K562 (cell line): ENCODE measurements at regions not wholly inside any gene's neighbourhood (a gene's known extent, or its start where the extent isn't known, plus 50 kb on each side); places are given as distances from the start of the nearest gene placed in this dataset.

ENCODE experiments used
- CBX3 ChIP-seq, 2 experiments: IDR thresholded peaks; 1 replicate in 1 of 2; 2 replicates in 1 of 2; pipeline ENCODE4 v1.6.1; 2012; ENCODE audit warnings: inconsistent platforms in 2 of 2, low read length in 2 of 2, borderline replicate concordance in 1 of 2, control low read depth in 1 of 2
- CEBPB ChIP-seq: fragments of 450-650 bp; IDR thresholded peaks from 2 replicates; pipeline ENCODE4 v1.6.1; 2016; ENCODE audit warnings: missing genetic modification characterization, missing compliant biosample characterization
- MEF2D ChIP-seq: conservative IDR thresholded peaks from 2 replicates; pipeline ENCODE4 v1.6.1; 2016; ENCODE audit warnings: low read depth, missing genetic modification characterization, missing compliant biosample characterization
- MXI1 ChIP-seq: IDR thresholded peaks from 2 replicates; pipeline ENCODE4 v1.6.1; 2011; ENCODE audit warnings: low read depth, mild to moderate bottlenecking, improper control_type of control experiment, low read length
- PHB2 ChIP-seq: fragments of 450-650 bp; IDR thresholded peaks from 2 replicates; pipeline ENCODE4 v1.6.1; 2017; ENCODE audit warnings: low read depth
- POLR2A ChIP-seq: fragments of 450-650 bp; conservative IDR thresholded peaks from 2 replicates; pipeline ENCODE4 v1.6.1; 2016
- SRF ChIP-seq, 2 experiments: fragments of 250-450, 450-650 bp in 1 of 2; sonication (Bioruptor Pico) in 1 of 2; sonication (generic) in 1 of 2; formaldehyde crosslinking; IDR thresholded peaks; 2 replicates each; pipeline versions ENCODE4 v1.5.0 to v1.5.1; 2020 to 2022; ENCODE audit warnings: mild to moderate bottlenecking in 1 of 2, missing genetic modification reagents in 1 of 2
- TCF7 ChIP-seq: sonication (generic); IDR thresholded peaks from 2 replicates; pipeline ENCODE4 v1.6.1; 2016; ENCODE audit warnings: antibody characterized with exemption, borderline replicate concordance
- ZNF324 ChIP-seq: fragments of 250-450 bp; sonication (Bioruptor Pico); IDR thresholded peaks from 2 replicates; pipeline ENCODE4 v1.4.0; 2020; ENCODE audit warnings: mild to moderate bottlenecking
- ZNF583 ChIP-seq: fragments of 250-450 bp; sonication (Bioruptor Pico); IDR thresholded peaks from 2 replicates; pipeline ENCODE4 v1.4.0; 2020
- TF ChIP-seq, protein P1 (sequence below): sonication (generic); formaldehyde crosslinking; IDR thresholded peaks from 2 replicates; pipeline ENCODE4 v1.8.0; 2023; ENCODE audit warnings: mild to moderate bottlenecking, missing genetic modification reagents

DNA sequence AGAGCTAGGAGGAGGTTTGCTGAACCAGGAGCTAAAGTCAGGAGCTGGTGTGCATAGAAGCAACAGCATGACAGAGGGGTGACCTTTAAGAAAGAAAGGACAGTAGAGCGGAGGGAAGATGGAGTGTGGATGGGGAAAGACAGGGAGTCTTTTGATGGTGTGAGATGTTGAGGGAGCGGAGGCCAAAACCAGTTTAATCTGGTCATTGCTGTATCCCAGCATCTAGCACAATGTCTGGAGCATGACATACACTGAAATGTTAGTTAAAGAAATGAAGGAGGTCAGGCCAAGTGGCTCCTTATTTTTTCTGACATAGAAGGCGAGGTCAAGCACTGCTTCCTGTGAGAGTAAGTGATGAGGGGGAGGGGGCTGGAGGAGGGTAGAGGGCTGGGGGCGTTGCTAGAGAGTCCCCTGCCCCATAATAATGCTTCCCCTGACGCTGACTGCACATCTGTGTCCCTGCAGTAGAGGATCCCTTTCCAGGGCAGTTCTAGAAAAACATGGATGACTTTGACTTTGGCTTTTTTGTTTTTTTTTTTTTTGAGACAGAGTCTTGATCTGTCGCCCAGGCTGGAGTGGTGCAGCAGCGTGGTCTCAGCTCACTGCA, 70.2 kb downstream of the ZNF467 start:
- TF ChIP-seq POLR2A: no peak
- no peak for TF ChIP-seq CBX3 (IDR thresholded peaks at IDR 0.05; ENCODE audit: borderline replicate concordance in 1 of 2, low read length in 2 of 2)
- TF ChIP-seq TCF7: no peak
- no peak for TF ChIP-seq MXI1
- no peak for TF ChIP-seq MEF2D (tag)
- TF ChIP-seq ZNF583 (CRISPR knock-in tag): no peak
- no peak for TF ChIP-seq CEBPB (tag)
- TF ChIP-seq SRF (CRISPR knock-in tag; IDR thresholded peaks at IDR 0.05): no peak
- TF ChIP-seq, protein P1, sequence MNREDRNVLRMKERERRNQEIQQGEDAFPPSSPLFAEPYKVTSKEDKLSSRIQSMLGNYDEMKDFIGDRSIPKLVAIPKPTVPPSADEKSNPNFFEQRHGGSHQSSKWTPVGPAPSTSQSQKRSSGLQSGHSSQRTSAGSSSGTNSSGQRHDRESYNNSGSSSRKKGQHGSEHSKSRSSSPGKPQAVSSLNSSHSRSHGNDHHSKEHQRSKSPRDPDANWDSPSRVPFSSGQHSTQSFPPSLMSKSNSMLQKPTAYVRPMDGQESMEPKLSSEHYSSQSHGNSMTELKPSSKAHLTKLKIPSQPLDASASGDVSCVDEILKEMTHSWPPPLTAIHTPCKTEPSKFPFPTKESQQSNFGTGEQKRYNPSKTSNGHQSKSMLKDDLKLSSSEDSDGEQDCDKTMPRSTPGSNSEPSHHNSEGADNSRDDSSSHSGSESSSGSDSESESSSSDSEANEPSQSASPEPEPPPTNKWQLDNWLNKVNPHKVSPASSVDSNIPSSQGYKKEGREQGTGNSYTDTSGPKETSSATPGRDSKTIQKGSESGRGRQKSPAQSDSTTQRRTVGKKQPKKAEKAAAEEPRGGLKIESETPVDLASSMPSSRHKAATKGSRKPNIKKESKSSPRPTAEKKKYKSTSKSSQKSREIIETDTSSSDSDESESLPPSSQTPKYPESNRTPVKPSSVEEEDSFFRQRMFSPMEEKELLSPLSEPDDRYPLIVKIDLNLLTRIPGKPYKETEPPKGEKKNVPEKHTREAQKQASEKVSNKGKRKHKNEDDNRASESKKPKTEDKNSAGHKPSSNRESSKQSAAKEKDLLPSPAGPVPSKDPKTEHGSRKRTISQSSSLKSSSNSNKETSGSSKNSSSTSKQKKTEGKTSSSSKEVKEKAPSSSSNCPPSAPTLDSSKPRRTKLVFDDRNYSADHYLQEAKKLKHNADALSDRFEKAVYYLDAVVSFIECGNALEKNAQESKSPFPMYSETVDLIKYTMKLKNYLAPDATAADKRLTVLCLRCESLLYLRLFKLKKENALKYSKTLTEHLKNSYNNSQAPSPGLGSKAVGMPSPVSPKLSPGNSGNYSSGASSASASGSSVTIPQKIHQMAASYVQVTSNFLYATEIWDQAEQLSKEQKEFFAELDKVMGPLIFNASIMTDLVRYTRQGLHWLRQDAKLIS: no peak
- no peak for TF ChIP-seq ZNF324 (CRISPR knock-in tag)
- no peak for TF ChIP-seq PHB2
